ENCODE measurements at regions not wholly inside any gene's neighbourhood (a gene's known extent, or its start where the extent isn't known, plus 50 kb on each side); places are given as distances from the start of the nearest gene placed in this dataset.

- TF ChIP-seq CTCF (IDR thresholded peaks at IDR 0.05), result no peak
- TF ChIP-seq POLR2A (IDR thresholded peaks at IDR 0.05), result no peak
These were observed 2221.9 kb upstream of the RAG2 start for GRCh38 chr11:38819981-38820380.
